ENCODE measurements at regions not wholly inside any gene's neighbourhood (a gene's known extent, or its start where the extent isn't known, plus 50 kb on each side); places are given as distances from the start of the nearest gene placed in this dataset.

GRCh38 chr17:79340333-79341221, 266.0 kb downstream of the ENGASE start:
- TF ChIP-seq CTCF (IDR thresholded peaks at IDR 0.05) (no peak), REST (IDR thresholded peaks at IDR 0.05; ENCODE audit: insufficient read depth in 1 of 2, low read depth in 2 of 2, low read length in 1 of 2) (no peak), SIN3A (IDR thresholded peaks at IDR 0.05; ENCODE audit: borderline replicate concordance, insufficient read depth, low read depth, low read length) (no peak), POLR2AphosphoS5 (IDR thresholded peaks at IDR 0.05; ENCODE audit: low read depth, low read length) (no peak)
